Activated CD8-positive, alpha-beta memory T cell treated with anti-CD3 and anti-CD28 coated beads for 24 hours (primary cell): ENCODE measurements at regions not wholly inside any gene's neighbourhood (a gene's known extent, or its start where the extent isn't known, plus 50 kb on each side); places are given as distances from the start of the nearest gene placed in this dataset.
A peak's percentile ranks its signal among the peaks of the same experiment; 100 is the strongest.
"Not testable (repeated sequence)": the region's sequence is repeated elsewhere in the genome, so short reads cannot be mapped to it uniquely, and the experiment has no call there.

Experiments used
- DNase-seq: peaks from one replicate; pipeline ENCODE4 v3.0.0-alpha.2; 2020

DNA sequence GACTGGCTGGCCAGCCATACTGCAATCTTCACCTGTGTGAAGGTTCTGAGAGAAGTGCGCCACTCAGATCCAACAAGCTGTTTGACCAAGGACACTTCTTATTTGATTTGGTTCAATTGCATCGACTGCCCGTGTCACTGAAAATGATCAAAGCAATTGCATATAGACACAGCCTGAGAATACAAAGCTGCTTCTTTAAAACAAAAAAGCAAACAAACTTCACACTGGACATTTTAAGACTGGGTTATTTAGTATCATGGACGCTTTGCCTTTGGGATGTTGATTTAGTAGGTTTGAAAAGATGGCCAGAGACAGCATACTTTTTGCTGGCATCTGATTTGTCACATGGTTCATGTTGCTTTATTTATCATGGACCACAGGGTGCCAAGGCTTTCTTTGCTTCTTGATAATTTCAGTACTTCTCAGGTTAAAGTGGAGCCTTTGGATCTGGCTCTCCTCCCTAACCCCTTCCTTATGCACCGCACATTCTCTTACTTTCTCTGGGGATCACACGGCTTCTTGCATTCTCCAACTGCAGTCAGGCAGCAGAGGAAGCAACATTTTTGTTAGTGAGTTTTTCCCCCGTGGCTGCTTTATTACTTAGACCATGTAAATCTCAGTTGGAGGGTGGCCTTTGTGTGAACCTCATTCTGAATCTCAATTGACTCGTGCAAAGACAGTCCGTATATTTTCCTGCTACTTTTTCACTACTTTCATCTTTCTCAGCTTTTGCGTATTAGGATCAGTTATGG lies 151.0 kb downstream of the CD47 start:
- DNase-seq: no peak

GRCh38 chr3:107938143-107938542 lies 152.7 kb downstream of the CD47 start:
- no peak for DNase-seq

DNA sequence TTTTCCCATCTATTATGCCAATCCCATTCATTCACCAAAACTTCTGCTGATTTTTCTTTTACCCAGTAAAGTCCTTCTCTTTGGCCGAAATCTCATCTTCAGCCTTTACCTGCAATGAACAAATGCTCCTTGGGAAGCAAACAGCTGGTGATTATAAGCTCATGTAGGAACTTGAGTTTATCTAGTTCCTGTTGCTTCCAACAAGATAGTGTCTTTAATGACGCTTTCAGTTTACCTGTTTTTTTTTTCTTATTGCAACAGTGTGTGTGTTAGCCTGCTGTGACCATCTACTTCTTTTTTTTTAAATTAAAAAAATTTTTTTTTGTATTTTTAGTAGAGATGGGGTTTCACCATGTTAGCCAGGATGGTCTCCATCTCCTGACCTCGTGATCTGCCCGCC lies 156.0 kb downstream of the CD47 start:
- no peak for DNase-seq

DNA sequence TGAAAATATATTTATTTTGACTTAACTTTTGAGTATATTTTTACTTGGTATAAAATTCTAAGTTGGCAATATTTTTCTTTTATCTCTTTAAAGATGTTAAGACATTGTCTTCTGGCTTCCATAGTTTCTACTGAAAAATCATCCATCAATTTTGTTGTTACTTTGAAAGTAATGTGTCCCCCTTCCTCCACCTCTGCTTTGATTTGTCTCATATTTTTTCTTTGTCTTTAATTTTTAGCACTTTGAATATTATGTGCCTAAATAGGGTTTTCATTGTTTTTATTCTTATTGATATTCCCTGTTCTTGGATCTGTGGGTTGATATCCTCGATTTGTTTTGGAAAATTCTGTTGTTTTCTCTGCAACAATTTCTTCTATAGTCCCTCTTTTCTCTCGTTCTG lies 157.4 kb downstream of the CD47 start:
- DNase-seq: no peak

GRCh38 chr3:107931326-107931725 lies 159.5 kb downstream of the CD47 start:
- DNase-seq: no peak

- no peak for DNase-seq
These were observed 161.7 kb downstream of the CD47 start for GRCh38 chr3:107929088-107929487.

DNA sequence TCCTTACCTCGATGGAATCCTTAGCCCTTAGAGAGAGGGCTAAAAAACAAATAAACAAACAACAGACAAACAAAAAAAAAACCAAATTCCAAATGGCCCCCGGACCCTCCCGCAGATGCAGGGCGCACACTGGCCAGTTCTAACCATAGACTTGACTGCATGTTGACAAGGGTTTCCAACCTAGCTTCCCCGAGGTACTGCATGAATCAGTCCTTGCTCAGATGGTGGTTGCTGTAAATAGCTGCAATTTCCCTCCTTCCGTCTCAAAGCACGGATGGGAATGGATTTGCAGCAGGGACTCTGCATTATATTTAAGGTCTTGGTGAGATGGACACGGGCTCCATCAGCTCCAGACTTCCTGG lies 162.8 kb downstream of the CD47 start:
- no peak for DNase-seq

DNA sequence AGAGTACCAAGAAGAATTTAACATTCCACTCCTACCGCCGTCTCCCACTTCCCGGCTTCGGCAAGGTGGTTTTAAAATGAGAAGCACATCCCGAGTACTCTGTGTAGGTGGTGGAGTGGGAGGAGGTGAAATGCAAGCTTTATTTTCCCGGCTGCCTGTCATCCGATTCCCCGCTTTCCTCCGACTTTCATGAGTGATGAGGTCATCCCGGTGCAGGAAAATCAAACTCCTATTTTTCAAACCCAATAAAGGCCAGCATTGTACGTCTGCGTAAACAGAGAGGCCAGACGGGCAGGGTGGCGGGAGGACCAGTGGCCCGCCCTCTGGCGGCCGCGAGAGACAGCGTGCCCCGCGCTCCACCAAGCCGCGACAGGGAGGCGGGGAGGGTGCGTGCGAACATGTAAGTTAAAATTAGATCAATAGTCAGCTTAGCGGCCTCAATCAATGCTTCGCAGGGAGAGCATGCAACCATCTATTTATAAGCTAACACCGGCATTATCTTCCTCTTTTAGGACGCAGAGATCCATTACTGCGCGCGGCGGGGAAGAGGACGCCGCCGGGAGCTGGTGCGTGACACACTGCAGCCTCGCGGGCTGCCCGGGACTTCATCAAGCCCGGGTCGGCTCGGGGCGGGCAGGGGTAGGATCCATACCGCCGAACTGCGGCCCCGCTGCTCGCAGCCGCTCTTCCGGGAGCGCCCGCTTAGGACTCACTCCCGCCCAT lies 163.3 kb downstream of the CD47 start:
- DNase-seq: peak; percentile 87

DNA sequence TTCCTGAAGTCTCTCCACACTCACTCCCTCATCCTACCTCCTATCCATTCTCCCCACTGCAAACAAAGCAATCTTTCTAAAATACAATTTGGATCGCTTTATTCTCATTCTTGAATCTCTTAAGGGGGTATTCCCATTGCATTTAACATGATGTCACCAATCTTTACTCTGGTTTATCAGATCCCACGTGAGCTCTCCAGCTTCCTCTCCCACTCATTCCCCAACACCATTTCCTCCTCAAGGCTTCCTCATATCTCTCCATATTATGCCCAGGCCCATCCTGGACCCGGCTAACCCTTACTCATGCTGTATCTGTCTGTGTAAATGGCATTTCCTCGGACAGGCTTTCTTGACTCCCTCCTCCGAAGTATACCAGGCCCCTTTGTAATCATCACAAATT lies 165.0 kb downstream of the CD47 start:
- DNase-seq: no peak

- DNase-seq: no peak
These were observed 169.8 kb downstream of the CD47 start for GRCh38 chr3:107921038-107921437.

DNA sequence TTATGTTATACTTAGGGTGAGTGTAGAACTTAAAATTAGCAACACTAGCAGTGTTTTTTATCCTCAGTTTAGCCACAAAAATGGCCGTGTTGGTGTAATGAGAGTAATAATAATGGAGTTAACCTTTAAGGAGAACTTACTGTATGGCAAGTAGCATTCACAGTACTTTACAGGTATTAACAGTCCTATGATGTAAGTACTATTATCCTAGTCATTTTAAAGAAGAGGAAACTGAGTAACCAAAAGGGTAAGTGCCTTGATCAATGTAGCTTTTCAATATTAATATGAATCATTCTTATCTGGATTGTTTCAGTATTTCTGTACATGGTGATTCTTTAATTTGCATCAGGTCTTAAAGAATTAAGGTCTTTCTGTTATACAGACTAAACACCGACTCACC lies 170.3 kb downstream of the CD47 start:
- no peak for DNase-seq

- DNase-seq: no peak
These were observed 171.6 kb downstream of the CD47 start for GRCh38 chr3:107919239-107919638.

GRCh38 chr3:107916171-107916570 lies 174.7 kb downstream of the CD47 start:
- no peak for DNase-seq

- DNase-seq: no peak
These were observed 175.1 kb downstream of the CD47 start for GRCh38 chr3:107915706-107916105.

DNA sequence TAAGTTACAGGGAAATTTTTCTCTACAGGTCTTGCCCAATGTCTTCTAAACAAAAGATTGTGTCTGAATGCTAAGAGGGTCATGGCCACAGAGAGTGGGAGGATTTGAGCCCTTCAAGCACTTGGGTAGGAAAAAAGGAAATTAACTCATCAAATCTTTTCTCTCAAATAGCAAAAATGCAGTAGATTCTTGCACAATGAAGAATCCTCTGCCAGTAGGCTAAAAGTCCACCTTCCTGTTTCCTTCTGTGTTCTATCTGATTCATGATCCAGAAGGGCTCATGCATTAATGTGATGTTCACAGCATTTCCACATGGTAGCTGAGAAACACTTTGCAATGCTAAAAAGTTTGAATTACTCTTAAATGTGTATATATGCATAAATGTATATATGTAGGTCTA lies 177.1 kb downstream of the CD47 start:
- DNase-seq: no peak

DNA sequence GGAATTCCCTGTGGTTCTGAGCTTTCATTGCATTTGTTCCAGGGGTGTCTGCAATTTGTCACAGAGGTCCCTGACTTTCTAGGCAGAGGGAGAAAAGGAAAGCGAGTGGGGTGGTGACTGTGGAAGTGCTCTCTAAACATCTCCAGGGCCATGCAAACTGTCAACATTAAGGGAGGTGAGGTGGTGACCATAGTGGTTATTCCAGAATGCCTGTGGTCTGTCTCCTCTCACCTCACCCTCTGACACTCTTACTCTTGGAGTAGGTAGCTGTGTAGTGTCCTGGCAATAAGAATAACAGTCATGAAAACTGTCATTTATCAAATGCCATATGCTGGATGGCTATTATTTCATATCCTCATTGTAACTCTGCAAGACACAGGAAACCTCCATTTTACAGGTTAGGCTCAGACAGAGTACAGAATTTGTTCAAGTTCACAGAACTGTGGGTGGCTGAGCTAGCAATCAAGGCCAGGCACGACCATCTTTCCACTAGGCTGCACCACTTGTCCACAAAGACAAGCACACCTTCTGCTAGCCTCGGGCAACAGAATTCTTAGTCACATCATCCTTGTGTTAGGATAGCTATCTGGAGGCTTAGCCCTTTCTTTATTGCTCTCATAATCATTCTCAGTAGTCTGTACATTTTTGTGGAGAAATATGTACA lies 179.4 kb downstream of the CD47 start:
- DNase-seq: no peak

GRCh38 chr3:107910713-107911259 lies 180.0 kb downstream of the CD47 start:
- DNase-seq: peak; percentile 65

- DNase-seq: not testable (repeated sequence)
These were observed 181.2 kb downstream of the CD47 start for GRCh38 chr3:107909583-107909982.

GRCh38 chr3:107907996-107908395 lies 182.8 kb downstream of the CD47 start:
- no peak for DNase-seq

- DNase-seq: no peak
These were observed 186.2 kb downstream of the CD47 start for GRCh38 chr3:107904536-107905066.

GRCh38 chr3:107899990-107900651 lies 190.7 kb downstream of the CD47 start:
- no peak for DNase-seq

- DNase-seq: no peak
These were observed 193.3 kb downstream of the CD47 start for GRCh38 chr3:107897471-107898061.

- DNase-seq: no peak
These were observed 195.8 kb downstream of the CD47 start for GRCh38 chr3:107894998-107895397.
